Coronary artery (tissue), 2 donors: ENCODE measurements at regions not wholly inside any gene's neighbourhood (a gene's known extent, or its start where the extent isn't known, plus 50 kb on each side); places are given as distances from the start of the nearest gene placed in this dataset.

Experiments used
- DNase-seq: peaks from one replicate; pipeline ENCODE4 v3.0.0-alpha.2; 2017; ENCODE audit warnings: low spot score
- H3K27ac ChIP-seq, 2 donors: fragments of 200-600 bp; sonication (generic); one replicate each; pipeline ENCODE4 v1.5.1; 2016 to 2019
- H3K4me3 ChIP-seq: fragments of 200-600 bp; sonication (generic); 2 replicates; pipeline ENCODE4 v1.5.1; 2016; ENCODE audit warnings: mild to moderate bottlenecking, moderate library complexity
- TF ChIP-seq, protein P1 (sequence below): fragments of 200-600 bp; sonication (generic); IDR thresholded peaks from one replicate; pipeline ENCODE4 v1.5.1; 2019; ENCODE audit warnings: antibody characterized with exemption

DNA sequence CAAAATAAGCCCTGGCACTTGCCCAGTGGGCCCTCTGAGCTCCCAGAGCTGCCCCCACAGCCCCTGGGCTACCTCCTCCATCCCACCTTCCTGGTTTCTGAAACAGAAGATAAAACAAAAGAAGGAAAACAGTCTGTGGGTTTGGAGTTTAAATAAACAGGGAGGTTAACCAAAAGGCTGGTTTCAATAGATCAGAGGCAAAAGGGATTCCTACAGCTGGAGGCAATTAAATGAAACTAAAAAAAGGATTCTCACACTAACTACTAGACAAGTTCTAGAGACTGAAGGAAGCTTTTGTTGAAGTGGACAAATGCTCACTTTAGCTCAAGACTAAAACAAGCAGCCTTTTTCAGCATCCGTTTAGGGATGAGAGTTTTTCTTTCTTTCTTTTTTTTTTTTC lies 569.8 kb downstream of the FGF9 start:
- Histone ChIP-seq H3K27ac (no peak overlapping the region), H3K4me3 (no peak overlapping the region)
- no peak for DNase-seq
- TF ChIP-seq, protein P1, sequence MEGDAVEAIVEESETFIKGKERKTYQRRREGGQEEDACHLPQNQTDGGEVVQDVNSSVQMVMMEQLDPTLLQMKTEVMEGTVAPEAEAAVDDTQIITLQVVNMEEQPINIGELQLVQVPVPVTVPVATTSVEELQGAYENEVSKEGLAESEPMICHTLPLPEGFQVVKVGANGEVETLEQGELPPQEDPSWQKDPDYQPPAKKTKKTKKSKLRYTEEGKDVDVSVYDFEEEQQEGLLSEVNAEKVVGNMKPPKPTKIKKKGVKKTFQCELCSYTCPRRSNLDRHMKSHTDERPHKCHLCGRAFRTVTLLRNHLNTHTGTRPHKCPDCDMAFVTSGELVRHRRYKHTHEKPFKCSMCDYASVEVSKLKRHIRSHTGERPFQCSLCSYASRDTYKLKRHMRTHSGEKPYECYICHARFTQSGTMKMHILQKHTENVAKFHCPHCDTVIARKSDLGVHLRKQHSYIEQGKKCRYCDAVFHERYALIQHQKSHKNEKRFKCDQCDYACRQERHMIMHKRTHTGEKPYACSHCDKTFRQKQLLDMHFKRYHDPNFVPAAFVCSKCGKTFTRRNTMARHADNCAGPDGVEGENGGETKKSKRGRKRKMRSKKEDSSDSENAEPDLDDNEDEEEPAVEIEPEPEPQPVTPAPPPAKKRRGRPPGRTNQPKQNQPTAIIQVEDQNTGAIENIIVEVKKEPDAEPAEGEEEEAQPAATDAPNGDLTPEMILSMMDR: no peak

DNA sequence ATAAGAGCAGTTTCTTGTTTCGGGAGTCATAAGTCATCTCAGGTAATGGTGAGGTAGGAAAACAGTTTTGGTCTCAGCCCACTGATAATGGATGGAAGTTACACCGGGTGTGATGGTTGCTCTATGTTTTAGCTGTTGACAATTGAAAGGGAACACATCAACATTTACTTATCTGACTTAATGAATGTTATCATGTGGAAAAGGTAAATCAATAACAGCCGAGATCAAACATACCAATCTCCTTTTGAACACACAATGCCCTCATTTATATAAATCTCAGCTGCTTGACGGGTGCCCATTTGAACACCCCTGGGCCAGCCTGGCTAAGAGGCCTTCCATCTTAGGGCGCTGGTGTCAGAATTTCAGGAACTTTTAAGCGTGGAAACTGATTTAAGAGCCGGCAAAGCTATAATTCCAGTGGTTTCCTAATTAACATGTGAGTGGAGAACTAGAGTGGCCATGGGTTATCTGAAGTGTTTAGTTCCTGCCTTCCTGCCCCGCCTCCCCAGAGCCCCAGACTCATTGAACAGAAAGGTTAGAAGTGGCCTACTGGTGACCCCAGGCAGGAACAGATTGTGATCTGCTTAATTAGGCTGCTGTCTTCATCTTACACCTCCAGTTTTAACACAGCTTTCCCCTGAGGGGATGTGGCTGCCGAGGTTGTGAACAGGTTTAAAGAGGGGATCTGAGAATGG lies 572.7 kb downstream of the FGF9 start:
- no peak overlapping the region for H3K27ac ChIP-seq
- TF ChIP-seq, protein P1: no peak
- DNase-seq: no peak

DNA sequence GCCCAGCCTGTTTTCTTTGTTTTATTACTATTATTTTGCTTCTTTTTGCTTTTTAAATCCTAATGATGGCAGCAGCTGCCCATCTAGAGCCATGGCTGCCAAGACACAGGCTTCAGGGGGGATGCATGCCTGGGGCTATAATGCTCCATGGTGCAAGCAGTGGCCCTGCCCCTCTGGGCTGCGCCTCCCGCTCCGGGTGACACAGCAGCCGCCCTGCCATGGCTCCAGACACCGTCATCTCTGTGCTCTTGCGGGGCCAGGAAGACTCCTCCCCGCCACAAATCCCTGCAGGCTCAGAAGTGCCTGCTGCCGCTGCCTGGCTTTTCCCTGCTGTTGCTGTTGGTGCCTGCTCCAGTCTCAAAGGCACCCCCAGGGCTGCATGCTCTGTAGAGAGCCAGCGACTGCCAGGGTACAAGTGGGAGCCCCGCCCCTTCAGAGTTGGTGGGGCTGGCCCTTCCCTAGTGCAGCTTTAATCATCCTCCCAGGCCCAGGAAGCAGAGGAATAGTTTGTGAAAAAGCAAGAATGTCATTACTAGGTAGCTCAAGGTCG lies 581.5 kb downstream of the FGF9 start:
- DNase-seq: no peak
- no peak overlapping the region for H3K27ac ChIP-seq
- no peak overlapping the region for H3K4me3 ChIP-seq
- TF ChIP-seq, protein P1: no peak

More for the DNA sequence above, 572.7 kb downstream of the FGF9 start:
- H3K4me3 ChIP-seq: no peak overlapping the region

DNA sequence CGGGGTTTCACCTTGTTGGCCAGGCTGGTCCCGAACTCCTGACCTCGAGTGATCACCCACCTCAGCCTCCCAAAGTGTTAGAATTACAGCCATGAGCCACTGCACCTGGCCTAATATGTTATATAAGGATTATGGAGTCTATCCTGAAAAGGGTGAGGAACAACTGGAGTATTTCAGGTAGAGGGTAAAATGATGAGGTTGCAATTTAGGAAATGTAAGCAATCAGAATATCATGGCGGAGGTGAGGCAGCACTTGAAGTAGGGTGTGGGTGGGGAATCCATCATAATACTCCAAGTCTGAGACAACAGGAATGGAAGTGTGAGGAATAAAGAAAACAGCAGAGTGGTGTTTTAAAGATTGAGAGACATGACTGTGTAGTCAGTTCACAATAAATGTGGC lies 582.2 kb downstream of the FGF9 start:
- no peak for DNase-seq
- Histone ChIP-seq H3K4me3 (no peak overlapping the region), H3K27ac (no peak overlapping the region)
- TF ChIP-seq, protein P1: no peak

DNA sequence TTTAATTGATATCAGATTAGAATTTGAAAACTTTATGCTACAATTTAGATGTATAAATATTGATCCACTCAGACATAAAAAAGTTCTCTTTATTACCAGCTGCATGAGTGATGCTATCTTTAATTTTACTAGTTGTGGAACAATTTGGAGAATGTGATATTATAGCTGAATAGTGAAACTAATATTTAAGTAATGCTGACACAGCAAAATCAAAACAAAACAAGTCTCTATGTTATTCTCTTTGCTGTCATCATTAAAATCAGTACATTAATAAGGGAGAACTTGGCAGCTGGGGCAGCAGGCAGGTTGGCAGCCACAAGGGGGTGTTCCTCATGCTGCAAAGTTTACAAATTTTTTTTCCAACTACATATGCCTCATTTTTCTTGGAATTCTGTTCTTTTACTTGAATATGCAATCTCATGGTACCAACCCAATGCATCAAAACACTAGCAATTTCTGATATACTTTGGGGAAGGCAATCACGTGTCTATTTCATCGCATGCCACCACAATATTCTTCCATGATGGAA lies 585.3 kb downstream of the FGF9 start:
- Histone ChIP-seq H3K27ac (no peak overlapping the region), H3K4me3 (no peak overlapping the region)
- no peak for DNase-seq
- TF ChIP-seq, protein P1: no peak

DNA sequence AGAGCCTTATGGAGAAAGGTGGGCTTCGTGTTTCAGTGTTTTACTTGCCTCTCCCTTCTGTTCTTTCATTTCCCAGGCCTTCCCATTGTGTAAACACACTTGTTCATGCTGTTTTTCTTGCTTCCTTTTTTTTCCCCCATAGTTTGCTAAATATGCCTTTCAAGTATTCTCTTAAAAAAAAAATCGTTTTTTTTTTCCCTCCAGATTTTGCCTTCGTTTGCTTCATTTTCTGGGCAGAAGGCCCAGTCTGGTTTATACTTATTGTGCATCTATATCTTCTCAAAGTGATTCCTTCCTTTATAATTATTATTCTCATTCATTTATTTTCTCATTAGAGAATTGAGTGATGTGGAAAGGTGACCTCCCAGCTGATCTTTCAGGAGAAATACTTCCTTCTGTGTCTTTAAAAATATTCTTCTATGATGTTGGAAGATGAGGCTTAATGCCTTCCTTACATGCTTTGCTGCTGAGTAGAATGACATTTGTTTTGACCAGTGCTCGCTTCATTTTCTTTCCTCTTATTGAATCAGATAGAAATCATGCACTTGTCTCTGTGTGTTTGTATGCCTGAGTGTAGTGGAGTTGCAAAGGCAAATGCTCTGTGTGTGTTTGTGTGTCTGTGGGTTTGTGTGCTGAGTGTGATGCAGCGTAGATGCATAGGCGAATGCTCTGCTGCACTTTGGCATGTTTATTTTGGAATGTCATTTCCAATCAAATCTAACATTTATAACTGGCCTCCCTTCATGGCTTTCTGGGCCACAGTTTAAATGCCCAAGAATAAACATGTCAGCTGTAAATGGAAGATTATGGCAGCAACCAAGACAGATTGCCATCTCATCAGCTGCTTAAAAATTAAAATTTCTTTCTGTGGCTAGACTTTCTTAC lies 591.4 kb downstream of the FGF9 start:
- no peak for DNase-seq
- H3K4me3 ChIP-seq: no peak overlapping the region
- TF ChIP-seq, protein P1: no peak
- H3K27ac ChIP-seq: no peak overlapping the region
